Heart left ventricle (tissue), 16 donors: ENCODE measurements at regions not wholly inside any gene's neighbourhood (a gene's known extent, or its start where the extent isn't known, plus 50 kb on each side); places are given as distances from the start of the nearest gene placed in this dataset.
"Not testable (repeated sequence)": the region's sequence is repeated elsewhere in the genome, so short reads cannot be mapped to it uniquely, and the experiment has no call there.

Experiments
- ATAC-seq, 4 donors: fragments of 200-7000 bp; cut with Tn5 transposase; one replicate each; pipeline ENCODE4 v1.9.1; 2020 to 2022; ENCODE audit warnings: moderate library complexity in 4 of 4, mild to moderate bottlenecking in 3 of 4, moderate number of reproducible peaks in 1 of 4
- DNase-seq, 5 donors: peaks; one replicate each; pipeline ENCODE4 v3.0.0-alpha.2; 2020
- H3K27ac ChIP-seq, 12 donors: fragments of 200-600 bp; sonication (generic) in 4 of 12; one replicate each; pipeline versions ENCODE4 v1.5.0 to v1.8.0; 2016 to 2022; ENCODE audit warnings: mild to moderate bottlenecking in 2 of 12
- H3K27me3 ChIP-seq, 9 donors: fragments of 200-600 bp; sonication (generic) in 2 of 9; one replicate each; pipeline versions ENCODE4 v1.5.1 to v1.8.0; 2016 to 2022; ENCODE audit warnings: mild to moderate bottlenecking in 3 of 9
- H3K36me3 ChIP-seq, 9 donors: fragments of 200-600 bp; sonication (generic) in 2 of 9; one replicate each; pipeline versions ENCODE4 v1.5.0 to v1.8.0; 2018 to 2022; ENCODE audit warnings: mild to moderate bottlenecking in 2 of 9
- H3K4me1 ChIP-seq, 12 donors: fragments of 200-600 bp; sonication (generic) in 4 of 12; one replicate each; pipeline versions ENCODE4 v1.5.0 to v1.8.0; 2016 to 2022; ENCODE audit warnings: mild to moderate bottlenecking in 3 of 12
- H3K4me3 ChIP-seq, 12 donors: fragments of 200-600 bp; sonication (generic) in 4 of 12; one replicate each; pipeline versions ENCODE4 v1.5.0 to v1.8.0; 2017 to 2022; ENCODE audit warnings: mild to moderate bottlenecking in 9 of 12, moderate library complexity in 4 of 12
- H3K9me3 ChIP-seq, 12 donors: fragments of 200-600 bp; sonication (generic) in 4 of 12; one replicate each; pipeline versions ENCODE4 v1.5.0 to v1.8.0; 2016 to 2022; ENCODE audit warnings: mild to moderate bottlenecking in 1 of 12
- POLR2A ChIP-seq, 2 donors: fragments of 450-650 bp; IDR thresholded peaks; one replicate each; pipeline ENCODE4 v1.6.1; 2017; ENCODE audit warnings: antibody characterized with exemption in 2 of 2, mild to moderate bottlenecking in 2 of 2, moderate library complexity in 2 of 2
- WGBS, 4 donors: extraction: QIAGEN DNeasy Blood & Tissue Kit in 2 of 4; methylation state at CpG; one replicate each; pipeline versions ENCODE4 v1.1.5 to v1.1.7; 2013 to 2018; 5-methylcytosine and 5-hydroxymethylcytosine counted together
- intact Hi-C, 10 donors: fragments of 100-400 bp; cut with DNase I; formaldehyde crosslinking; loops; one replicate each; pipeline versions ENCODE4 v1.11.1 to v1.14.2; 2022
- TF ChIP-seq, protein P1 (sequence below), 12 donors: fragments of 200-600 bp; sonication (generic) in 4 of 12; IDR thresholded peaks; one replicate each; pipeline versions ENCODE4 v1.5.0 to v1.8.0; 2018 to 2022; ENCODE audit warnings: antibody characterized with exemption in 12 of 12, mild to moderate bottlenecking in 5 of 12
- donor health status: ischemic (EF 13 %, LVEDD 7.1; RV severe dilation, severe dysfunction).
- donor health status: healthy with polysubstance abuse.
- donor health status: DM: no; HTN: yes; CAD: no.
- donor health status: DM: no; HTN: no; CAD: no.
- donor health status: ischemic (EF 25% LVEDD 6.9; RV normal size, moderate dysfunction).
- donor health status: ischemic (EF 25% LVEDD 5.7; RV mildly dilated, moderate dysfunction).
- donor health status: healthy.
- donor health status: DM: yes; HTN: yes; CAD: no.
- donor health status: ischemic (EF 35%, LVEDD 5.7; RV mildly dilated, moderate dysfunction).
- donor health status: nonischemic (EF 11% LVEDD 7.7; RV severe dilation, severe dysfunction).
- donor health status: DM: yes; HTN: yes; CAD: no.
- donor health status: PGD.
- donor health status: ischemic (EF 29% LVEDD 5.4; RV normal size, mild dysfunction).
- donor health status: nonischemic (EF 23%, LVEDD 6.1; RV moderate dilation, normal function).

DNA sequence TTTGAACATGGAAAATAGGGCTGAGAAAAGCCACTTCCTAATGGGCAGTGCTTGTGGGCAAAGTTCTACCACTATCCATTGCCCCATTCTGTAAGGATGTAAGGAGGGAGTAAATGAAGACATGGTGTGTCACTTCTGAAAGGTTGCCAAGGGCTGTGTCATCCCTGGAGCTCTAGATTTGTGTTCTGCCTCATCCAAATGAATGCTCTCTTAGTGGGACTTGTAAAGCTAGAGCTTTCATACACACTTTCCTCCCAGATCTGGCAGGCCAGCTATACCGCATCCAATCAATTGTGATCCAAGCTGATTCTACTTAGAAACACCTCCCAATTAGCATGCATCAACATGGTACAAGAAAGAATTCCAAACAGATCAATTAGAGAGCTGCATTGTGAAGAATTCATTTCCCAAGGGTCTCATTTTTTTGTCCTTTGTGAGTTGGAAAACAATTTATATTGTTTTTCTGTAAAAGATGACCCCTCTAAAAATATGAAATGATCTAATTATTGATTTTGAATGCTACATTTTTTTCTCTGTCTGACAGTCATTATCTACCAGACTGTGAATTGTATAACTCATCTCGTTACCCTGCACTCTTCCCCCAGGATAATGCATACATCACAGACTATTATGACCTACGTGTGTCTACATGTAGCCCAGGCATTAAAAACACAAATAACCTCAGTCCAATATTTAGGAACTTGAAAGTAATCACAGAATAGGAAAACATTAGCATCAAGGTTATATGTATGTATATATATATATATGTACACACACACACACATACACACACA is 117.1 kb upstream of the DUSP10 start:
- TF ChIP-seq, protein P1, sequence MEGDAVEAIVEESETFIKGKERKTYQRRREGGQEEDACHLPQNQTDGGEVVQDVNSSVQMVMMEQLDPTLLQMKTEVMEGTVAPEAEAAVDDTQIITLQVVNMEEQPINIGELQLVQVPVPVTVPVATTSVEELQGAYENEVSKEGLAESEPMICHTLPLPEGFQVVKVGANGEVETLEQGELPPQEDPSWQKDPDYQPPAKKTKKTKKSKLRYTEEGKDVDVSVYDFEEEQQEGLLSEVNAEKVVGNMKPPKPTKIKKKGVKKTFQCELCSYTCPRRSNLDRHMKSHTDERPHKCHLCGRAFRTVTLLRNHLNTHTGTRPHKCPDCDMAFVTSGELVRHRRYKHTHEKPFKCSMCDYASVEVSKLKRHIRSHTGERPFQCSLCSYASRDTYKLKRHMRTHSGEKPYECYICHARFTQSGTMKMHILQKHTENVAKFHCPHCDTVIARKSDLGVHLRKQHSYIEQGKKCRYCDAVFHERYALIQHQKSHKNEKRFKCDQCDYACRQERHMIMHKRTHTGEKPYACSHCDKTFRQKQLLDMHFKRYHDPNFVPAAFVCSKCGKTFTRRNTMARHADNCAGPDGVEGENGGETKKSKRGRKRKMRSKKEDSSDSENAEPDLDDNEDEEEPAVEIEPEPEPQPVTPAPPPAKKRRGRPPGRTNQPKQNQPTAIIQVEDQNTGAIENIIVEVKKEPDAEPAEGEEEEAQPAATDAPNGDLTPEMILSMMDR (IDR thresholded peaks at IDR 0.05), result no peak
- no peak for TF ChIP-seq POLR2A (IDR thresholded peaks at IDR 0.05)
- 89 to 93% (median 91%) methylated on average over 3 of the region's 3 CpGs for WGBS, 4 donors
- H3K27me3 ChIP-seq, result no peaks in the 10 kb centered on the region
- H3K4me1 ChIP-seq, result no peaks in the 10 kb centered on the region
- no peaks in the 10 kb centered on the region for H3K36me3 ChIP-seq
- no peak for ATAC-seq
- intact Hi-C loops, result loop anchor here in 1 of 10 donors (10.0 kb wide), 1 partner anchor 324 kb away; no protein-coding TSS in a partner anchor
- H3K27ac ChIP-seq, result no peak overlapping the region
- DNase-seq, result no peak
- no peak overlapping the region for H3K4me3 ChIP-seq
- no peaks in the 10 kb centered on the region for H3K9me3 ChIP-seq

DNA sequence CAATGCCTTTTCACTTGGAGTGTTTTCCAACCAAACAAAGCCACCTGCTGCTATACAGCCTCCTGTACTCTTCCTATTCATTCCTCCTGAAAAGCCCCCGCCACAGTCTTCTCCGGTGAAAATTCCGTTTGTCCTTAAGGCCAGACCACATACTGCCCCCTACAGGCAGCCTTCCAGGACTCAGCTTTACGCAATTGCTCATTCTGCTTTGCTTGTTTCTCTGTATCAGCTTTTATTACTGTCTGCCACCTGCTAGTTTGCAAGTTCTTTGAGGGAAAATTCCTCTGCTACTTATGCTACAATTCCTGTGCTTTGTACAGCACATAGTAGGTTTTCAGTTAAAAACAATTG is 115.2 kb upstream of the DUSP10 start:
- TF ChIP-seq, protein P1 (IDR thresholded peaks at IDR 0.05), result peak in 1 of 12 donors; percentile 3
- H3K36me3 ChIP-seq, H3K4me3 ChIP-seq, DNase-seq, ATAC-seq, H3K9me3 ChIP-seq, H3K4me1 ChIP-seq, H3K27me3 ChIP-seq, H3K27ac ChIP-seq: not testable (repeated sequence)
- 61 to 72% (median 68%) methylated on average over 2 to 4 of the region's 4 CpGs for WGBS, 4 donors
- intact Hi-C loops, result loop anchor here in 1 of 10 donors (10.0 kb wide), 1 partner anchor 322 kb away; no protein-coding TSS in a partner anchor

DNA sequence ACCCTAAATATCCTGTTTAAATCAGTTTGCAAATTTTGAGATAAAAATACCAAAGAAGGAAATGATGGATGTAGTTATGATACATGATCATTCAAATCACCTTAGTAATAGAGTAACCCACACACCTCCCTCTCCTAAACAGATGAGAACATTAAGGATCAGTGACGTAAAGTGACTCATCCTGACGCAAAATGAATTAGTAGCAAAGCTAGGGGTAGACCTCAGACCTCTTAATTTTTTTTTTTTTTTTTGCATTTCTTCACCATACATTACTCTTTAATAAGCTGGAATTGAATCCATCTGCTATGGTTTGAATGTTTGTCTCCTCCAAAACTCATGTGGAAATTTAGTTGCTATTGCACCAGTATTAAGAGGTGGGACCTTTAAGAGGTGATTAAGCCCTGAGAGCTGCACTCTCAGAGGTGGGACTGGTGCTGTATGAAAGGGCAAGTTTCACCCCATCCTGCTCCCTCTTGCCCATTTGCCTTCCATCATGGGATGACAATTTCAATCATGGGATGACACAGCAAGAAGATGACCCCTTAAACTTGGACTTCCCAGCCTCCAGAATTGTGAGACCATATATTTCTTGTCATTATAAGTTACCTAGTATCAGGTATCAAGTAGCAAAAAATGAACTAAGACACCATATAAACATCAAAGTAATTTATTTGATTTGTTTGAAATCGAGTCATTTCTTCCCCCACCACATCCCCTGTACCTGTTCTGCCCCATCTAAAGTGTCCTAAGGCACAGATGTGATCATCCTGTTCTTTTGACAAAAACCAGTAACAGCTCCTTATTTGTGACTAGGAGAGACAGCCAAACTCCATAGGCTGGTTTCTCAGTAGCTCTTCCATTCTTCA is 114.6 kb upstream of the DUSP10 start:
- H3K9me3 ChIP-seq, result no peaks in the 10 kb centered on the region
- WGBS, 4 donors, result 86 to 89% (median 88%) methylated on average over 3 of the region's 3 CpGs
- no peaks in the 10 kb centered on the region for H3K36me3 ChIP-seq
- H3K27me3 ChIP-seq, result no peaks in the 10 kb centered on the region
- intact Hi-C loops, result loop anchor here in 1 of 10 donors (10.0 kb wide), 1 partner anchor 322 kb away; no protein-coding TSS in a partner anchor
- no peak overlapping the region for H3K27ac ChIP-seq
- H3K4me1 ChIP-seq, result no peaks in the 10 kb centered on the region
- DNase-seq (no peak), ATAC-seq (no peak)
- TF ChIP-seq POLR2A (IDR thresholded peaks at IDR 0.05), result no peak
- TF ChIP-seq, protein P1 (IDR thresholded peaks at IDR 0.05), result no peak
- no peak overlapping the region for H3K4me3 ChIP-seq

DNA sequence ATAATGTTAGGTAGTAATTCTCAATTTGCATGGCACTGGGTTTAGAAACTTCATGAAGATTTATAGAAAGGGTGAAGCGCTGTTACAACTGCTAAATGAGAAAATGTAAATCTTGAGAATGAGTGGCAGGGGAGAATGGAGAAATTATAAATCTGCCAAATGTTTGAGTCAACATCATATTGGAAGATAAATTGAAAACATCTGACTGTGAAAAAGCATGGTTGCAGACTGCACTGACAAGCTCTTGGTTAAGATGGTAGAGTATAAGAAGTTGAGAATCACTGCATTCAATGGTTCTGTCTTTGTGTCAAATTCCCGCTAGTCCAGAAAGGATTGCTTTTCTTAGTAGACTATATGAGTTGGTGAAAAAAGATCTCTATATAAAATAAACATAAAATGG is 113.3 kb upstream of the DUSP10 start:
- ATAC-seq (no peak), DNase-seq (no peak)
- intact Hi-C loops, result loop anchor here in 1 of 10 donors (10.0 kb wide), 1 partner anchor 320 kb away; no protein-coding TSS in a partner anchor
- H3K4me1 ChIP-seq, result no peaks in the 10 kb centered on the region
- no peak overlapping the region for H3K27ac ChIP-seq
- no peaks in the 10 kb centered on the region for H3K36me3 ChIP-seq
- TF ChIP-seq POLR2A (IDR thresholded peaks at IDR 0.05), result no peak
- TF ChIP-seq, protein P1 (IDR thresholded peaks at IDR 0.05), result no peak
- H3K4me3 ChIP-seq, result no peak overlapping the region
- H3K9me3 ChIP-seq, result no peaks in the 10 kb centered on the region
- 92 to 99% (median 97%) methylated on average over 2 of the region's 2 CpGs for WGBS, 4 donors
- H3K27me3 ChIP-seq, result no peaks in the 10 kb centered on the region
